ENCODE measurements at regions not wholly inside any gene's neighbourhood (a gene's known extent, or its start where the extent isn't known, plus 50 kb on each side); places are given as distances from the start of the nearest gene placed in this dataset.
"Not testable (repeated sequence)": the region's sequence is repeated elsewhere in the genome, so short reads cannot be mapped to it uniquely, and the experiment has no call there.

DNA sequence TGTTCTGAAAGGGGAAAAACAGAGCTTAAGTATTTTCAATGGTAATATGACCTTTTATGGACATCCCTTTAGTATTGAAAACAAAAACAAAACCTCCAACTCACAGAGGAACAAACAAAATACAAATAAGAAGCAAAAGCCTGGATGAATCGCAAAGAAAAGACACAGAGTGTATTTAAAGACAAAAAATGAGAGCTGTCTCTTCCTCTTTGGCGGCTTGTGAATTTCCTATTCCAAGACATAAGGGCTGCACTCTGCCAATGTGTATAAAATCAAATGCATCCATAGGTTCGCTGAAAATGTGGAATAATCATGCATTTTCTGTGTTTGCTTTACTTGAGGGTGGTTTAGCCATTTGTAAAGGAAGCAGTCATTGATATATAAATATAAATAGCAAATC is 739.3 kb upstream of the ZNF608 start:
- DNase-seq (ENCODE audit: low read depth): no peak
- peak overlapping the region; percentile 17 for H3K4me3 ChIP-seq (replicated peaks; ENCODE audit: low read depth, low read length)
- TF ChIP-seq, protein P1, sequence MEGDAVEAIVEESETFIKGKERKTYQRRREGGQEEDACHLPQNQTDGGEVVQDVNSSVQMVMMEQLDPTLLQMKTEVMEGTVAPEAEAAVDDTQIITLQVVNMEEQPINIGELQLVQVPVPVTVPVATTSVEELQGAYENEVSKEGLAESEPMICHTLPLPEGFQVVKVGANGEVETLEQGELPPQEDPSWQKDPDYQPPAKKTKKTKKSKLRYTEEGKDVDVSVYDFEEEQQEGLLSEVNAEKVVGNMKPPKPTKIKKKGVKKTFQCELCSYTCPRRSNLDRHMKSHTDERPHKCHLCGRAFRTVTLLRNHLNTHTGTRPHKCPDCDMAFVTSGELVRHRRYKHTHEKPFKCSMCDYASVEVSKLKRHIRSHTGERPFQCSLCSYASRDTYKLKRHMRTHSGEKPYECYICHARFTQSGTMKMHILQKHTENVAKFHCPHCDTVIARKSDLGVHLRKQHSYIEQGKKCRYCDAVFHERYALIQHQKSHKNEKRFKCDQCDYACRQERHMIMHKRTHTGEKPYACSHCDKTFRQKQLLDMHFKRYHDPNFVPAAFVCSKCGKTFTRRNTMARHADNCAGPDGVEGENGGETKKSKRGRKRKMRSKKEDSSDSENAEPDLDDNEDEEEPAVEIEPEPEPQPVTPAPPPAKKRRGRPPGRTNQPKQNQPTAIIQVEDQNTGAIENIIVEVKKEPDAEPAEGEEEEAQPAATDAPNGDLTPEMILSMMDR (IDR thresholded peaks at IDR 0.05; ENCODE audit: low read length, missing control alignments): no peak

DNA sequence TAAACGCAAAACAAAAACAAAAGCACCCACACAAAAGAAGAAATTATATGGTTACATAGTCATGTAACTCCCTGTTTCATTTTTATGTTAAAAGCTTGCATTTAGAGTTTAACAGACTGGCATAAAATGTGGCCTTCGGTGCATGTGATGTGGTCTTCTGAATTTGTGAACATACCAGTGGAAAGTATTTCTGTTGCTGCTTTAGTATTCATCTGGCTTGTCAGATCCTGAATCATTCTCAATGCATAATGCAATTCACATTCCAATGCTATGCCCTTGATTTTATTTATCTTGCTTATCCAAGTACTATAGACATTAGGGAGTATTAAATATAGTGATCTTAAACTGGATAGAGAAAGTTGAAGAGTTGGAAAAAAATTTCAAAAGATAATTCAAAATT is 740.2 kb upstream of the ZNF608 start:
- no peak overlapping the region for H3K4me3 ChIP-seq (replicated peaks; ENCODE audit: low read depth, low read length)
- TF ChIP-seq, protein P1 (IDR thresholded peaks at IDR 0.05; ENCODE audit: low read length, missing control alignments): no peak
- DNase-seq (ENCODE audit: low read depth): peak; percentile 80

DNA sequence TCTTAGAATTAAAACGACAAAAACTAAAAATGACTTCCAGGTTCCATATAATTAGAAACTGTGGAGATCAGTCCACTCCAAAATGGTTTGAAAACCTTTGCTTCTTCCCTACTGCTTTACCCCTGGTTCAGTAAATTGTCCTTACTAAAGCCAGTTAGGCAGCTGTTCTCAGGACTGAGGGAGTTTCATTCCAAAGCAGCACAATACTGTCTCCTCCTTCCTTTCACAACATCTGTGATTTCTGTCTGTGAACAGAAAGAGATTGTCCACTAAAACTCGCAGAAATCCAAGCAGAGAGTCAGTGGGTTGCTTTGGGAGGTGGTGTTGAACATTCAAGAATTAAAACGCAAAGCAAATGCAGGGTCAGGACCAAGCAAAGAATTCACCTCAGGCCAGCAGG is 740.8 kb upstream of the ZNF608 start:
- peak; percentile 58 for DNase-seq (ENCODE audit: low read depth)
- no peak overlapping the region for H3K4me3 ChIP-seq (replicated peaks; ENCODE audit: low read depth, low read length)
- TF ChIP-seq, protein P1 (IDR thresholded peaks at IDR 0.05; ENCODE audit: low read length, missing control alignments): no peak

DNA sequence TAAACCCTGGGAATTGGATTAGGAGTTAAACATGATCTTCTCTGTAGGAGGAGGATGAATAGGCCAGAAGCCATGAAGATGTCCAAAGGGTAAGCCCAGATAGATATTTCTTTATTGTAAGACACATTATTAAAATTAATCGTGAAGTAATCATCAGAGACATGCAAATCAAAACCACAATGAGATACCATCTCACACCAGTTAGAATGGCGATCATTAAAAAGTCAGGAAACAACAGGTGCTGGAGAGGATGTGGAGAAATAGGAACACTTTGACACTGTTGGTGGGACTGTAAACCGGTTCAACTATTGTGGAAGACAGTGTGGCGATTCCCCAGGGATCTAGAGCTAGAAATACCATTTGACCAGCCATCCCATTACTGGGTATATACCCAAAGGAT is 741.2 kb upstream of the ZNF608 start:
- H3K4me3 ChIP-seq (replicated peaks; ENCODE audit: low read depth, low read length); DNase-seq (ENCODE audit: low read depth): not testable (repeated sequence)

DNA sequence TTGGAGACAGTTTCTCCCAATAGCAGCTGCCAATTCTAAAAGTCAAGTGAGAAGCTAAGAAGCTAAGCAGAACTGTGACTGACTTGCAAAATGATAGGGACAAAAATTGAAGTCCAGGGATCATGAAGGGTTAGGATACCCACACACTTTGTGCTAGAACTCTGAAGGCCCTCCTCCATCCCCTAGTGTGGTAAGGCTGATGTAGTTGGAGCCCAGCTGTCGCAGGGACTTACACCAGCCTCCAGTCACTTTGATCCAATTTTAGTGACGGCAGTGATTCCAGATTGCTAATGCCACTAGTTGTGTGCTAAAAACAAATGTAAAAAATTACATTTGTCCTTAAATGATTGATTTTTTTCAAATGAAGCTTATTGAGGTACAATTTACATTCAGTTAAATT is 742.7 kb upstream of the ZNF608 start:
- no peak for DNase-seq (ENCODE audit: low read depth)
- TF ChIP-seq, protein P1 (IDR thresholded peaks at IDR 0.05; ENCODE audit: low read length, missing control alignments): no peak

DNA sequence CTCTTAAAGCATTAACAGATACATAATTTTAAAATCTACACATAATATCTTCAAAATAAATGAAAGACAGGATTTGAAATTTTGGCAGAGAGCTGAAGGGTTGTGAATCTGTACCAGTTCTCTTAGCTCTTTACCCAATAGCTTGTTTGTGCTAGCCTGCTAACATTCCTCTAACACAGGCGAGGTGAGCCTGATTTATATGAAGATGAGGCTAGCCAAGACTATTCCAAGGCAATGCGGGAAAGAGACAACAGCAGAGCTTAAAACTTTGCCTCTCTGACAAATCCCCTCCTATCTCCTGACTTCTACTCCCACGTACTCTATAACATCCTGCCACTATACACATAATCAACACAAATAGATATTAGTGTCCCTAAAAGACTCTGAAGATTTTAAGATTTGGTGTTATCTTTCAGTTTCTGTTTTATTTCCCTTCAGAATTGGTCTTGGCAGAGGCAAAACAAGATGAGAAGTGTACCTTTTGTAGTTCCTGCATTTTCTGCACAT is 745.6 kb upstream of the ZNF608 start:
- H3K4me3 ChIP-seq (replicated peaks; ENCODE audit: low read depth, low read length): no peak overlapping the region
- peak; percentile 14 for DNase-seq (ENCODE audit: low read depth)
- TF ChIP-seq, protein P1 (IDR thresholded peaks at IDR 0.05; ENCODE audit: low read length, missing control alignments): no peak

More for the DNA sequence above, 742.7 kb upstream of the ZNF608 start:
- H3K4me3 ChIP-seq (replicated peaks; ENCODE audit: low read depth, low read length): no peak overlapping the region

DNA sequence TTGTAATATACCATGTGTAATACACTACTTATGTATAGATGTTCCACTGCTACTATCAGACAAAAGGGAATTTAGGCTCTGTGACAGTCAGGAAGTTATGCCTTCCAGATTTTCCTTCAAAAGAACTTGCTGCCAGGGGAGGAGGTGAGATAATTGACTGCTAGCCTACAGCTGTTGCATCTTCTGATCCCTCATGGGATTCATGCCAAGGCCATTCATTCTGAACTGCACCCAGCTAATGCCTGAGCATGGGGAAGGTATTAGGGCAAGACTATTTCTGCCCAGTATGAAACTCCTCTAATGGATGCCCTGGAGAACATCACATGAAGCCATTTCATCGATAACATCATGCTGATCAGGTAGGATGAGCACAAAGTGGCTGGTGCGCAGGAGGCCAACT is 746.5 kb upstream of the ZNF608 start:
- TF ChIP-seq, protein P1 (IDR thresholded peaks at IDR 0.05; ENCODE audit: low read length, missing control alignments): no peak
- DNase-seq (ENCODE audit: low read depth): peak; percentile 21
- H3K4me3 ChIP-seq (replicated peaks; ENCODE audit: low read depth, low read length): no peak overlapping the region
